ENCODE measurements at regions not wholly inside any gene's neighbourhood (a gene's known extent, or its start where the extent isn't known, plus 50 kb on each side); places are given as distances from the start of the nearest gene placed in this dataset.

DNA sequence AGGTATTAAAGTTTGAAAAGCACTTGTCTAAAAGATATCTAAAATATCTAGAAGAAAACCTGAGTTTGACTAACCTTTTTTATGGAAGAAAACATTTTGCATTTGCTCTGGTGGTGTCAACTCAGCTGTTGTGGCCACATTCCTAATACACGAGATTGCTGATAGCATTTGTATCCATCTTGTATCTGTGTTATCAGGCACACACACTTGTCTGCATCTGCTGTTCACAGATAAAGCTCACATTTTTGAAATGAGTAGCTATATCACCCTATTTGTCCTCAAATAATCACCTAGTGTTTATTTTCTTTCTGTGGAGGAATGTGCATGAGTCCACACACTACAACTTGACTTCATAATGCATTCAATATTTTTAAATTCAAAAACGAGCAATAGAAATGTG, 632.3 kb upstream of the NR2F2 start (continued):
- TF ChIP-seq, protein P1, sequence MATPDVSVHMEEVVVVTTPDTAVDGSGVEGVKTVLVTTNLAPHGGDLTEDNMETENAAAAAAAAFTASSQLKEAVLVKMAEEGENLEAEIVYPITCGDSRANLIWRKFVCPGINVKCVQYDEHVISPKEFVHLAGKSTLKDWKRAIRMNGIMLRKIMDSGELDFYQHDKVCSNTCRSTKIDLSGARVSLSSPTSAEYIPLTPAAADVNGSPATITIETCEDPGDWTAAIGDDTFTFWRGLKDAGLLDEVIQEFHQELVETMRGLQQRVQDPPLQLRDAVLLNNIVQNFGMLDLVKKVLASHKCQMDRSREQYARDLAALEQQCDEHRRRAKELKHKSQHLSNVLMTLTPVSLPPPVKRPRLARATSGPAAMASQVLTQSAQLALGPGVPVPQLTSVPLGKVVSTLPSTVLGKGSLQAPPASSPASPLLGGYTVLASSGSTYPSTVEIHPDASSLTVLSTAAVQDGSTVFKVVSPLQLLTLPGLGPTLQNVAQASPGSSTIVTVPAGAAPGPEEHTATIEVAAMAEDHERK (CRISPR knock-in tag; IDR thresholded peaks at IDR 0.05; ENCODE audit: low read depth): no peak
- no peak for TF ChIP-seq KLF11 (CRISPR knock-in tag; IDR thresholded peaks at IDR 0.05)
- no peak for TF ChIP-seq ZNF343 (CRISPR knock-in tag; IDR thresholded peaks at IDR 0.05)
- TF ChIP-seq MATR3 (CRISPR knock-in tag; IDR thresholded peaks at IDR 0.05): no peak
- TF ChIP-seq ZNF598 (CRISPR knock-in tag; IDR thresholded peaks at IDR 0.05; ENCODE audit: borderline replicate concordance): no peak
- no peak for TF ChIP-seq TFAP4 (IDR thresholded peaks at IDR 0.05; ENCODE audit: borderline replicate concordance, low read depth)
- no peak for TF ChIP-seq ZNF547 (CRISPR knock-in tag; IDR thresholded peaks at IDR 0.05)
- TF ChIP-seq KLF6 (CRISPR knock-in tag; IDR thresholded peaks at IDR 0.05): no peak
- no peak for TF ChIP-seq ZFP37 (CRISPR knock-in tag; IDR thresholded peaks at IDR 0.05; ENCODE audit: borderline replicate concordance)

DNA sequence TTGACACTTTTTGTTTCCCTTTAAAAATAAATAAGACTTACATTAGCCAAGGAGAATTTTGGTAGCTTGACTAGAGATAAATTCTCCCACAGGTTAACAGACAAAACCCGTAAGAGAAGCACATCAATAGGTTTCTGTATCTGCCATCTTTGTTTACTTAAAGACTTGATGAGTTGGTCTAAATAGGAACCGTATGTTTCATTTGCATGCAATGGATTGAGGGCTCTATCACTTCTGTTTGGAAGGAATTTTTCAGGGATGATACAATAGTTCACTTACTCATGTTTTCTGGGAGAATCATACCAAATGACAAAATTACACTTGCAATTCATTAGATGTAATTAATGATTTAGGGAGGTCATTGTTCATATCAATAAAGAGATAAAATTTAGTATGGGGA, 631.5 kb upstream of the NR2F2 start:
- CTCF ChIA-PET (ENCODE audit: low intra/inter-chr PET ratio, low total read pairs): no interaction called here
- Histone ChIP-seq H3K4me3 (replicated peaks in 1 of 3; ENCODE audit: insufficient read depth in 1 of 3, low read depth in 2 of 3, low read length in 3 of 3) (no peak overlapping the region), H3K9ac (ENCODE audit: insufficient read depth, low read depth, low read length) (no peak overlapping the region), H3K4me2 (ENCODE audit: low read depth, low read length) (no peak overlapping the region), H2AFZ (ENCODE audit: low read length) (no peak overlapping the region), H3K79me2 (ENCODE audit: insufficient read depth, low read length) (no peaks in the 10 kb centered on the region), H3K27me3 (ENCODE audit: control insufficient read depth in 1 of 2, insufficient read depth in 2 of 2, low read length in 2 of 2) (no peaks in the 10 kb centered on the region), H3K4me1 (ENCODE audit: insufficient read depth, low read length) (no peaks in the 10 kb centered on the region), H3K9me3 (ENCODE audit: low read length) (peaks cover 86% of the 10 kb centered on the region), H3K27ac (ENCODE audit: extremely low read length, insufficient read depth, low read length) (no peak overlapping the region), H4K20me1 (ENCODE audit: insufficient read depth, low read length) (no peaks in the 10 kb centered on the region), H3K36me3 (replicated peaks in 1 of 2; ENCODE audit: control insufficient read depth in 1 of 2, insufficient read depth in 2 of 2, low read length in 2 of 2) (no peaks in the 10 kb centered on the region)
- ATAC-seq: no peak
- no peak for TF ChIP-seq ELF1 (CRISPR knock-in tag; IDR thresholded peaks at IDR 0.05)
- intact Hi-C loops (cut with micrococcal nuclease; ENCODE audit: unreplicated experiment) (no loop called here), in situ Hi-C loops (cut with HindIII; ENCODE audit: extremely low pct_ligation_motif_present, low pct_unique_long_range_greater_than_20kb) (no loop called here)
- DNase-seq (ENCODE audit: low spot score): no peak
- BruUV-seq (replicated peaks): no TSS peak
- WGBS (ENCODE audit: low lambda C conversion rate): 2% methylated on average over 2 of the region's 2 CpGs
- FAIRE-seq: no peak
- POLR2A ChIA-PET: no interaction called here
